ENCODE measurements at regions not wholly inside any gene's neighbourhood (a gene's known extent, or its start where the extent isn't known, plus 50 kb on each side); places are given as distances from the start of the nearest gene placed in this dataset.

GRCh38 chr6:145383428-145383827 is 351.9 kb downstream of the EPM2A start:
- TF ChIP-seq, protein P1, sequence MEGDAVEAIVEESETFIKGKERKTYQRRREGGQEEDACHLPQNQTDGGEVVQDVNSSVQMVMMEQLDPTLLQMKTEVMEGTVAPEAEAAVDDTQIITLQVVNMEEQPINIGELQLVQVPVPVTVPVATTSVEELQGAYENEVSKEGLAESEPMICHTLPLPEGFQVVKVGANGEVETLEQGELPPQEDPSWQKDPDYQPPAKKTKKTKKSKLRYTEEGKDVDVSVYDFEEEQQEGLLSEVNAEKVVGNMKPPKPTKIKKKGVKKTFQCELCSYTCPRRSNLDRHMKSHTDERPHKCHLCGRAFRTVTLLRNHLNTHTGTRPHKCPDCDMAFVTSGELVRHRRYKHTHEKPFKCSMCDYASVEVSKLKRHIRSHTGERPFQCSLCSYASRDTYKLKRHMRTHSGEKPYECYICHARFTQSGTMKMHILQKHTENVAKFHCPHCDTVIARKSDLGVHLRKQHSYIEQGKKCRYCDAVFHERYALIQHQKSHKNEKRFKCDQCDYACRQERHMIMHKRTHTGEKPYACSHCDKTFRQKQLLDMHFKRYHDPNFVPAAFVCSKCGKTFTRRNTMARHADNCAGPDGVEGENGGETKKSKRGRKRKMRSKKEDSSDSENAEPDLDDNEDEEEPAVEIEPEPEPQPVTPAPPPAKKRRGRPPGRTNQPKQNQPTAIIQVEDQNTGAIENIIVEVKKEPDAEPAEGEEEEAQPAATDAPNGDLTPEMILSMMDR (IDR thresholded peaks at IDR 0.05; ENCODE audit: low read depth, low read length, poor library complexity, severe bottlenecking): no peak
- TF ChIP-seq EZH2phosphoT487 (IDR thresholded peaks at IDR 0.05; ENCODE audit: borderline replicate concordance, low read length): no peak
